Transverse colon (tissue), 3 donors: ENCODE measurements at regions not wholly inside any gene's neighbourhood (a gene's known extent, or its start where the extent isn't known, plus 50 kb on each side); places are given as distances from the start of the nearest gene placed in this dataset.

Source experiments
- EP300 ChIP-seq: sonication (generic); formaldehyde crosslinking; IDR thresholded peaks from one replicate; pipeline ENCODE4 v1.6.1; 2017; ENCODE audit warnings: antibody characterized with exemption, low read depth
- POLR2A ChIP-seq: fragments of 450-650 bp; IDR thresholded peaks from one replicate; pipeline ENCODE4 v1.6.1; 2016; ENCODE audit warnings: antibody characterized with exemption, mild to moderate bottlenecking, moderate library complexity
- POLR2AphosphoS5 ChIP-seq, 3 donors: sonication (generic); formaldehyde crosslinking; IDR thresholded peaks; one replicate each; pipeline ENCODE4 v1.6.1; 2016; ENCODE audit warnings: antibody characterized with exemption in 3 of 3

DNA sequence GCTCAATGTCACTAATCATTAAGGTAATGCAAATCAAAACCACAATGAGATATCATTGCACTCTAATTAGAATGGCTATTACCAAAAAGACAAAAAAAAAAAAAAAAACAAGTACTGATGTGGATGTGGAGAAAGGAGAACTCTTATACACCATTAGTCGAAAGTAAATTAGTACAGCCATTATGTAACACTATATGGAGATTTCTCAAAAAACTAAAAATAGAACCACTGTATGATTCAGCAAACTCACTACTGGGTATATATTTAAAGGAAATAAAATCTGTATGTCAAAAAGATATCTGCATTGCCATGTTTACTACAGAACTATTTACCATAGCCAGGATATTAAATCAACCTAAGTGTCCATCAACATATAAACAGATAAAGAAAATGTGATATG, 265.4 kb upstream of the ARHGAP20 start:
- TF ChIP-seq EP300 (no peak), POLR2AphosphoS5 (IDR thresholded peaks at IDR 0.05) (no peak), POLR2A (no peak)
